H1 (cell line): ENCODE measurements at regions not wholly inside any gene's neighbourhood (a gene's known extent, or its start where the extent isn't known, plus 50 kb on each side); places are given as distances from the start of the nearest gene placed in this dataset.

ENCODE experiments used
- CTCF ChIA-PET: fragments of 300-600 bp; sonication (Branson Sonifier 250); formaldehyde crosslinking; loops from one replicate; lab custom pipeline; 2021; ENCODE audit not compliant: partially characterized antibody; lab: Charles Lee
- POLR2A ChIA-PET: fragments of 300-600 bp; sonication (Branson Sonifier 250); formaldehyde crosslinking; loops from one replicate; lab custom pipeline; 2021; ENCODE audit warnings: inconsistent platforms; ENCODE audit not compliant: partially characterized antibody; lab: Charles Lee
- DNase-seq, 2 experiments: peaks; one replicate each; pipeline versions ENCODE4 v3.0.0 to v3.0.0-alpha.2; 2010 to 2022; ENCODE audit warnings: low spot score in 2 of 2, low read depth in 1 of 2, mixed read lengths in 1 of 2
- FAIRE-seq: peaks from 2 replicates; lab custom pipeline; 2011; peaks lifted over from hg19 to GRCh38; lab: Jason Lieb, UNC
- H2AFZ ChIP-seq: 2 replicates; pipeline ENCODE4 v1.8.1; 2012; ENCODE audit warnings: low read length, inconsistent platforms
- H2AK5ac ChIP-seq: 2 replicates; pipeline ENCODE4 v1.6.1; 2013; ENCODE audit warnings: low read depth, low read length
- H2BK120ac ChIP-seq: replicated peaks from 2 replicates; pipeline ENCODE3; 2013; ENCODE audit warnings: low read depth, low read length, inconsistent platforms
- H2BK12ac ChIP-seq: 2 replicates; pipeline ENCODE4 v1.6.1; 2013; ENCODE audit warnings: low read depth, low read length
- H2BK15ac ChIP-seq: 2 replicates; pipeline ENCODE4 v1.6.1; 2013; ENCODE audit warnings: low read length
- H2BK20ac ChIP-seq: 2 replicates; pipeline ENCODE4 v1.6.1; 2013; ENCODE audit warnings: low read length
- H2BK5ac ChIP-seq: 2 replicates; pipeline ENCODE4 v1.6.1; 2013; ENCODE audit warnings: low read depth, low read length
- H3K14ac ChIP-seq: 2 replicates; pipeline ENCODE4 v1.6.1; 2013; ENCODE audit warnings: inconsistent platforms; ENCODE audit not compliant: insufficient read length
- H3K18ac ChIP-seq: 2 replicates; pipeline ENCODE4 v1.6.1; 2013; ENCODE audit warnings: low read length; ENCODE audit errors: extremely low read depth
- H3K23ac ChIP-seq: 2 replicates; pipeline ENCODE4 v1.6.1; 2013; ENCODE audit warnings: inconsistent platforms; ENCODE audit not compliant: insufficient read length
- H3K23me2 ChIP-seq: 2 replicates; pipeline ENCODE4 v1.6.1; 2013; ENCODE audit warnings: low read depth, low read length
- H3K27ac ChIP-seq: 2 replicates; pipeline ENCODE4 v1.6.1; 2011; ENCODE audit warnings: low read depth, low read length, inconsistent platforms
- H3K27me3 ChIP-seq, 4 experiments: replicated peaks in 1 of 4; 1 replicate in 1 of 4; 2 replicates in 3 of 4; pipeline versions ENCODE4 v1.6.1 to v1.8.1; 2011 to 2013; ENCODE audit warnings: low read length in 3 of 4, mild to moderate bottlenecking in 3 of 4, inconsistent platforms in 2 of 4, mixed read lengths in 2 of 4, moderate library complexity in 1 of 4; ENCODE audit not compliant: control insufficient read depth in 3 of 4, insufficient read depth in 3 of 4; ENCODE audit errors: extremely low read depth in 1 of 4
- H3K36me3 ChIP-seq, 4 experiments: 2 replicates each; pipeline versions ENCODE4 v1.6.1 to v1.8.1; 2011 to 2013; ENCODE audit warnings: mild to moderate bottlenecking in 4 of 4, low read length in 3 of 4, moderate library complexity in 2 of 4, control low read depth in 1 of 4, inconsistent platforms in 1 of 4; ENCODE audit not compliant: insufficient read depth in 4 of 4, control insufficient read depth in 2 of 4
- H3K4ac ChIP-seq: replicated peaks from 2 replicates; pipeline ENCODE3; 2013; ENCODE audit warnings: low read length, low read depth, mixed read lengths, inconsistent platforms; ENCODE audit not compliant: insufficient read length
- H3K4me1 ChIP-seq, 4 experiments: replicated peaks in 1 of 4; 1 replicate in 1 of 4; 2 replicates in 3 of 4; pipeline versions ENCODE4 v1.6.1 to v1.8.1; 2011 to 2013; ENCODE audit warnings: low read length in 3 of 4, inconsistent platforms in 2 of 4, mixed read lengths in 1 of 4; ENCODE audit not compliant: insufficient read depth in 4 of 4, control insufficient read depth in 3 of 4
- H3K4me2 ChIP-seq, 2 experiments: 2 replicates each; pipeline versions ENCODE4 v1.6.1 to v1.8.1; 2011 to 2013; ENCODE audit warnings: low read depth in 2 of 2, low read length in 2 of 2, control low read depth in 1 of 2, inconsistent platforms in 1 of 2, mild to moderate bottlenecking in 1 of 2; ENCODE audit not compliant: insufficient read depth in 1 of 2
- H3K4me3 ChIP-seq, 4 experiments: fragments of 200-600, 300-600 bp in 1 of 4; sonication (generic), shearing (Covaris generic), sonication (Bioruptor Twin) in 1 of 4; 2 replicates each; pipeline versions ENCODE4 v1.5.1 to v1.8.1; 2011 to 2016; ENCODE audit warnings: low read length in 4 of 4, low read depth in 3 of 4, control low read depth in 2 of 4, inconsistent platforms in 2 of 4, mild to moderate bottlenecking in 2 of 4, mixed read lengths in 1 of 4, moderate library complexity in 1 of 4; ENCODE audit not compliant: insufficient read depth in 2 of 4; ENCODE audit errors: extremely low read depth in 1 of 4
- H3K56ac ChIP-seq: replicated peaks from 2 replicates; pipeline ENCODE3; 2013; ENCODE audit warnings: low read depth, mild to moderate bottlenecking, mixed read lengths, low read length, inconsistent platforms; ENCODE audit not compliant: insufficient read length
- H3K79me1 ChIP-seq: 2 replicates; pipeline ENCODE4 v1.6.1; 2013; ENCODE audit warnings: low read depth, low read length, control low read depth
- H3K79me2 ChIP-seq, 2 experiments: 2 replicates each; pipeline versions ENCODE4 v1.6.1 to v1.8.1; 2012 to 2013; ENCODE audit warnings: low read length in 2 of 2, mild to moderate bottlenecking in 2 of 2, inconsistent platforms in 1 of 2; ENCODE audit not compliant: insufficient read depth in 2 of 2, control insufficient read depth in 1 of 2
- H3K9ac ChIP-seq, 4 experiments: replicated peaks in 1 of 4; 1 replicate in 1 of 4; 2 replicates in 3 of 4; pipeline versions ENCODE4 v1.6.1 to v1.8.1; 2011 to 2013; ENCODE audit warnings: low read depth in 3 of 4, low read length in 3 of 4, control low read depth in 2 of 4, mild to moderate bottlenecking in 2 of 4, moderate library complexity in 2 of 4, inconsistent platforms in 1 of 4; ENCODE audit errors: extremely low read depth in 1 of 4
- H3K9me3 ChIP-seq, 2 experiments: 2 replicates each; pipeline versions ENCODE4 v1.6.1 to v1.8.1; 2012 to 2013; ENCODE audit warnings: mild to moderate bottlenecking in 2 of 2, moderate library complexity in 2 of 2, control low read depth in 1 of 2, inconsistent platforms in 1 of 2, low read depth in 1 of 2, low read length in 1 of 2, mixed read lengths in 1 of 2; ENCODE audit not compliant: insufficient read depth in 2 of 2
- H4K20me1 ChIP-seq, 2 experiments: replicated peaks in 1 of 2; 2 replicates each; pipeline versions ENCODE3 to v1.8.1; 2011 to 2013; ENCODE audit warnings: inconsistent platforms in 2 of 2, low read length in 2 of 2, mild to moderate bottlenecking in 1 of 2; ENCODE audit not compliant: insufficient read depth in 2 of 2, control insufficient read depth in 1 of 2
- H4K5ac ChIP-seq: 2 replicates; pipeline ENCODE4 v1.6.1; 2013; ENCODE audit warnings: low read length, low read depth, mixed read lengths, inconsistent platforms; ENCODE audit not compliant: insufficient read length
- H4K8ac ChIP-seq: 2 replicates; pipeline ENCODE4 v1.8.0; 2013; ENCODE audit warnings: mild to moderate bottlenecking, moderate library complexity, low read length, inconsistent platforms; ENCODE audit not compliant: insufficient read depth; ENCODE audit errors: extremely low read depth
- H4K91ac ChIP-seq: replicated peaks from 2 replicates; pipeline ENCODE3; 2013; ENCODE audit warnings: low read length, mixed read lengths, inconsistent platforms; ENCODE audit not compliant: insufficient read length
- SP4 ChIP-seq: IDR thresholded peaks from 2 replicates; pipeline ENCODE4 v1.6.1; 2012; ENCODE audit warnings: low read length, inconsistent platforms
- TF ChIP-seq, protein P1 (sequence below): fragments of 300-600 bp; sonication (generic); IDR thresholded peaks from 2 replicates; pipeline ENCODE4 v1.7.1; 2012; ENCODE audit warnings: low read length, moderate library complexity, mild to moderate bottlenecking, inconsistent platforms; ENCODE audit not compliant: insufficient replicate concordance

- Histone ChIP-seq H2AFZ (no peak overlapping the region), H4K20me1 (no peaks in the 10 kb centered on the region), H3K56ac (no peak overlapping the region), H3K4me2 (no peak overlapping the region), H4K91ac (no peak overlapping the region), H2BK20ac (no peak overlapping the region), H3K9ac (no peak overlapping the region), H3K4me1 (no peaks in the 10 kb centered on the region; a peak in 1 of 7 replicates), H3K23ac (no peak overlapping the region), H3K36me3 (no peaks in the 10 kb centered on the region), H4K5ac (no peak overlapping the region), H3K18ac (no peak overlapping the region), H2BK15ac (no peak overlapping the region), H3K79me1 (no peaks in the 10 kb centered on the region), H4K8ac (no peak overlapping the region), H3K27me3 (peaks cover 0 to 5% (median 3%) of the 10 kb centered on the region in 4 experiments; a peak in 3 of 7 replicates), H3K4me3 (no peak overlapping the region), H2BK120ac (no peak overlapping the region), H3K14ac (no peak overlapping the region), H3K9me3 (no peaks in the 10 kb centered on the region), H2BK5ac (no peak overlapping the region), H3K79me2 (no peaks in the 10 kb centered on the region), H3K23me2 (no peaks in the 10 kb centered on the region), H2BK12ac (no peak overlapping the region), H2AK5ac (no peak overlapping the region), H3K27ac (no peak overlapping the region), H3K4ac (no peak overlapping the region)
- ChIA-PET POLR2A (no interaction called here), CTCF (interaction anchor here (0.6 to 1.0 kb wide), 3 partner anchors 9 to 613 kb away, joined by 3 to 4 read pairs (median 3); no protein-coding TSS in a partner anchor)
- FAIRE-seq, result no peak
- no peak for DNase-seq
- no peak for TF ChIP-seq SP4
- TF ChIP-seq, protein P1, sequence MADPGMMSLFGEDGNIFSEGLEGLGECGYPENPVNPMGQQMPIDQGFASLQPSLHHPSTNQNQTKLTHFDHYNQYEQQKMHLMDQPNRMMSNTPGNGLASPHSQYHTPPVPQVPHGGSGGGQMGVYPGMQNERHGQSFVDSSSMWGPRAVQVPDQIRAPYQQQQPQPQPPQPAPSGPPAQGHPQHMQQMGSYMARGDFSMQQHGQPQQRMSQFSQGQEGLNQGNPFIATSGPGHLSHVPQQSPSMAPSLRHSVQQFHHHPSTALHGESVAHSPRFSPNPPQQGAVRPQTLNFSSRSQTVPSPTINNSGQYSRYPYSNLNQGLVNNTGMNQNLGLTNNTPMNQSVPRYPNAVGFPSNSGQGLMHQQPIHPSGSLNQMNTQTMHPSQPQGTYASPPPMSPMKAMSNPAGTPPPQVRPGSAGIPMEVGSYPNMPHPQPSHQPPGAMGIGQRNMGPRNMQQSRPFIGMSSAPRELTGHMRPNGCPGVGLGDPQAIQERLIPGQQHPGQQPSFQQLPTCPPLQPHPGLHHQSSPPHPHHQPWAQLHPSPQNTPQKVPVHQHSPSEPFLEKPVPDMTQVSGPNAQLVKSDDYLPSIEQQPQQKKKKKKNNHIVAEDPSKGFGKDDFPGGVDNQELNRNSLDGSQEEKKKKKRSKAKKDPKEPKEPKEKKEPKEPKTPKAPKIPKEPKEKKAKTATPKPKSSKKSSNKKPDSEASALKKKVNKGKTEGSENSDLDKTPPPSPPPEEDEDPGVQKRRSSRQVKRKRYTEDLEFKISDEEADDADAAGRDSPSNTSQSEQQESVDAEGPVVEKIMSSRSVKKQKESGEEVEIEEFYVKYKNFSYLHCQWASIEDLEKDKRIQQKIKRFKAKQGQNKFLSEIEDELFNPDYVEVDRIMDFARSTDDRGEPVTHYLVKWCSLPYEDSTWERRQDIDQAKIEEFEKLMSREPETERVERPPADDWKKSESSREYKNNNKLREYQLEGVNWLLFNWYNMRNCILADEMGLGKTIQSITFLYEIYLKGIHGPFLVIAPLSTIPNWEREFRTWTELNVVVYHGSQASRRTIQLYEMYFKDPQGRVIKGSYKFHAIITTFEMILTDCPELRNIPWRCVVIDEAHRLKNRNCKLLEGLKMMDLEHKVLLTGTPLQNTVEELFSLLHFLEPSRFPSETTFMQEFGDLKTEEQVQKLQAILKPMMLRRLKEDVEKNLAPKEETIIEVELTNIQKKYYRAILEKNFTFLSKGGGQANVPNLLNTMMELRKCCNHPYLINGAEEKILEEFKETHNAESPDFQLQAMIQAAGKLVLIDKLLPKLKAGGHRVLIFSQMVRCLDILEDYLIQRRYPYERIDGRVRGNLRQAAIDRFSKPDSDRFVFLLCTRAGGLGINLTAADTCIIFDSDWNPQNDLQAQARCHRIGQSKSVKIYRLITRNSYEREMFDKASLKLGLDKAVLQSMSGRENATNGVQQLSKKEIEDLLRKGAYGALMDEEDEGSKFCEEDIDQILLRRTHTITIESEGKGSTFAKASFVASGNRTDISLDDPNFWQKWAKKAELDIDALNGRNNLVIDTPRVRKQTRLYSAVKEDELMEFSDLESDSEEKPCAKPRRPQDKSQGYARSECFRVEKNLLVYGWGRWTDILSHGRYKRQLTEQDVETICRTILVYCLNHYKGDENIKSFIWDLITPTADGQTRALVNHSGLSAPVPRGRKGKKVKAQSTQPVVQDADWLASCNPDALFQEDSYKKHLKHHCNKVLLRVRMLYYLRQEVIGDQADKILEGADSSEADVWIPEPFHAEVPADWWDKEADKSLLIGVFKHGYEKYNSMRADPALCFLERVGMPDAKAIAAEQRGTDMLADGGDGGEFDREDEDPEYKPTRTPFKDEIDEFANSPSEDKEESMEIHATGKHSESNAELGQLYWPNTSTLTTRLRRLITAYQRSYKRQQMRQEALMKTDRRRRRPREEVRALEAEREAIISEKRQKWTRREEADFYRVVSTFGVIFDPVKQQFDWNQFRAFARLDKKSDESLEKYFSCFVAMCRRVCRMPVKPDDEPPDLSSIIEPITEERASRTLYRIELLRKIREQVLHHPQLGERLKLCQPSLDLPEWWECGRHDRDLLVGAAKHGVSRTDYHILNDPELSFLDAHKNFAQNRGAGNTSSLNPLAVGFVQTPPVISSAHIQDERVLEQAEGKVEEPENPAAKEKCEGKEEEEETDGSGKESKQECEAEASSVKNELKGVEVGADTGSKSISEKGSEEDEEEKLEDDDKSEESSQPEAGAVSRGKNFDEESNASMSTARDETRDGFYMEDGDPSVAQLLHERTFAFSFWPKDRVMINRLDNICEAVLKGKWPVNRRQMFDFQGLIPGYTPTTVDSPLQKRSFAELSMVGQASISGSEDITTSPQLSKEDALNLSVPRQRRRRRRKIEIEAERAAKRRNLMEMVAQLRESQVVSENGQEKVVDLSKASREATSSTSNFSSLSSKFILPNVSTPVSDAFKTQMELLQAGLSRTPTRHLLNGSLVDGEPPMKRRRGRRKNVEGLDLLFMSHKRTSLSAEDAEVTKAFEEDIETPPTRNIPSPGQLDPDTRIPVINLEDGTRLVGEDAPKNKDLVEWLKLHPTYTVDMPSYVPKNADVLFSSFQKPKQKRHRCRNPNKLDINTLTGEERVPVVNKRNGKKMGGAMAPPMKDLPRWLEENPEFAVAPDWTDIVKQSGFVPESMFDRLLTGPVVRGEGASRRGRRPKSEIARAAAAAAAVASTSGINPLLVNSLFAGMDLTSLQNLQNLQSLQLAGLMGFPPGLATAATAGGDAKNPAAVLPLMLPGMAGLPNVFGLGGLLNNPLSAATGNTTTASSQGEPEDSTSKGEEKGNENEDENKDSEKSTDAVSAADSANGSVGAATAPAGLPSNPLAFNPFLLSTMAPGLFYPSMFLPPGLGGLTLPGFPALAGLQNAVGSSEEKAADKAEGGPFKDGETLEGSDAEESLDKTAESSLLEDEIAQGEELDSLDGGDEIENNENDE, result no peak
Measured at GRCh38 chr2:217681791-217682190, 321.0 kb downstream of the TNS1 start.
